Chondrocyte (in vitro differentiated cells): ENCODE measurements at regions not wholly inside any gene's neighbourhood (a gene's known extent, or its start where the extent isn't known, plus 50 kb on each side); places are given as distances from the start of the nearest gene placed in this dataset.

Experiments
- DNase-seq: peaks from one replicate; pipeline ENCODE4 v3.0.0; 2021; ENCODE audit warnings: mixed read lengths, low spot score
- H3K27ac Mint-ChIP-seq: one replicate; pipeline ENCODE4 v1.8.0; 2021; ENCODE audit warnings: mild to moderate bottlenecking, moderate library complexity, mixed read lengths; ENCODE audit not compliant: unreplicated experiment
- H3K27me3 Mint-ChIP-seq: 2 replicates; pipeline ENCODE4 v1.8.0; 2021; ENCODE audit warnings: low read depth, mixed read lengths
- H3K36me3 Mint-ChIP-seq: 2 replicates; pipeline ENCODE4 v1.8.0; 2021; ENCODE audit warnings: low read depth, mixed read lengths
- H3K4me1 Mint-ChIP-seq: 2 replicates; pipeline ENCODE4 v1.8.0; 2021; ENCODE audit warnings: low read depth, mild to moderate bottlenecking, mixed read lengths
- H3K4me3 Mint-ChIP-seq: one replicate; pipeline ENCODE4 v1.8.0; 2021; ENCODE audit warnings: mild to moderate bottlenecking, moderate library complexity, mixed read lengths; ENCODE audit not compliant: unreplicated experiment
- H3K9me3 Mint-ChIP-seq: 2 replicates; pipeline ENCODE4 v1.8.0; 2021; ENCODE audit warnings: low read depth, mixed read lengths
- TF ChIP-seq, protein P1 (sequence below): fragments of 200-600 bp; sonication (generic); IDR thresholded peaks from 2 replicates; pipeline ENCODE4 v1.5.0; 2021; ENCODE audit warnings: antibody characterized with exemption, mild to moderate bottlenecking, moderate library complexity

DNA sequence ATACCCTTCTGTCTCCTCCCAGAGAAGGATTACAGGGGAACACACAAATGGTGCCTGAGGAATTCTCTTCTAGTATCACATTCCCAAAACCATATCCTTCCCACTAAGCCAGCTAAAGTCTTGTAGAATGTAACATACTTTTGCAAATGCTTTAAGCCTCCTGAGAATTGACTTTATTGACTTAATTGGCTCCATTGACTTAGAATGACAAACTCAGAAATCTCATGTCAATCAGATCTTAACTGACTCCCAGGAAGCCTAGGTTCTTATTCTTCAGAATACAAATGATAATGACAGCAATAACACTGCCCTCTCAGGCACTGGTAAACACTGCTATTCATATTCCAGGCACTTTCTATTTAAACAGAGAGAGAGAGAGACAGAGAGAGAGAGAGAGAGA, 356.9 kb upstream of the PRKCQ start:
- peaks cover 7% of the 10 kb centered on the region for H3K9me3 Mint-ChIP-seq

GRCh38 chr10:6929148-6929830, 349.2 kb upstream of the PRKCQ start:
- H3K4me3 Mint-ChIP-seq, result no peak overlapping the region
- TF ChIP-seq, protein P1, sequence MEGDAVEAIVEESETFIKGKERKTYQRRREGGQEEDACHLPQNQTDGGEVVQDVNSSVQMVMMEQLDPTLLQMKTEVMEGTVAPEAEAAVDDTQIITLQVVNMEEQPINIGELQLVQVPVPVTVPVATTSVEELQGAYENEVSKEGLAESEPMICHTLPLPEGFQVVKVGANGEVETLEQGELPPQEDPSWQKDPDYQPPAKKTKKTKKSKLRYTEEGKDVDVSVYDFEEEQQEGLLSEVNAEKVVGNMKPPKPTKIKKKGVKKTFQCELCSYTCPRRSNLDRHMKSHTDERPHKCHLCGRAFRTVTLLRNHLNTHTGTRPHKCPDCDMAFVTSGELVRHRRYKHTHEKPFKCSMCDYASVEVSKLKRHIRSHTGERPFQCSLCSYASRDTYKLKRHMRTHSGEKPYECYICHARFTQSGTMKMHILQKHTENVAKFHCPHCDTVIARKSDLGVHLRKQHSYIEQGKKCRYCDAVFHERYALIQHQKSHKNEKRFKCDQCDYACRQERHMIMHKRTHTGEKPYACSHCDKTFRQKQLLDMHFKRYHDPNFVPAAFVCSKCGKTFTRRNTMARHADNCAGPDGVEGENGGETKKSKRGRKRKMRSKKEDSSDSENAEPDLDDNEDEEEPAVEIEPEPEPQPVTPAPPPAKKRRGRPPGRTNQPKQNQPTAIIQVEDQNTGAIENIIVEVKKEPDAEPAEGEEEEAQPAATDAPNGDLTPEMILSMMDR, result no peak
- peaks cover 44% of the 10 kb centered on the region for H3K4me1 Mint-ChIP-seq
- H3K9me3 Mint-ChIP-seq, result no peaks in the 10 kb centered on the region
- no peaks in the 10 kb centered on the region for H3K36me3 Mint-ChIP-seq
- DNase-seq, result no peak
- H3K27ac Mint-ChIP-seq, result no peak overlapping the region
- no peaks in the 10 kb centered on the region for H3K27me3 Mint-ChIP-seq

More for the DNA sequence above, 356.9 kb upstream of the PRKCQ start:
- Mint-ChIP-seq H3K4me3 (no peak overlapping the region), H3K27me3 (no peaks in the 10 kb centered on the region), H3K36me3 (no peaks in the 10 kb centered on the region), H3K27ac (no peak overlapping the region), H3K4me1 (peaks cover 4% of the 10 kb centered on the region)
- TF ChIP-seq, protein P1, result no peak
- DNase-seq, result no peak

DNA sequence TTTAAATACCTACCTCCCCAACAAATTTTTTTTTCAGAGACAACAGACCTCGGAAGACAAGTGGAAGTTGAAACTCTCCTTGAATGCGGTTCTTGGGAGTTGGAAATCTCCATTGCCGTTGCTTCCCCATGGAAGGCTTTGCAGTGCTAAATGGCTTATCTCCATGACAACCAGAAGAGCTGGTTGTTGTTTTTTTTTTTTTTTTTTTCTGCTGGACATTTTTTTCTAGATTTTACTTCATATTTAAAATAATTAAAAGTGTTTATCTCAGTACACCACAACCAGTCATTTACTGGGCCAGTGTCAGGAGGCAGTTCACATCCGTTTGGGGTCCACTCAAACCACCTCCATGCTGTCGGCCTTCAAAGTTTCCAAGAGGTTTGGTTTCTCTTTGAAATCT, 348.5 kb upstream of the PRKCQ start:
- H3K27ac Mint-ChIP-seq, result peak overlapping the region; percentile 82
- H3K4me1 Mint-ChIP-seq, result peaks cover 51% of the 10 kb centered on the region
- TF ChIP-seq, protein P1, result no peak
- DNase-seq, result no peak
- H3K4me3 Mint-ChIP-seq, result no peak overlapping the region
- H3K27me3 Mint-ChIP-seq, result no peaks in the 10 kb centered on the region
- no peaks in the 10 kb centered on the region for H3K9me3 Mint-ChIP-seq
- no peaks in the 10 kb centered on the region for H3K36me3 Mint-ChIP-seq

GRCh38 chr10:6926971-6927370, 346.9 kb upstream of the PRKCQ start:
- no peak overlapping the region for H3K4me3 Mint-ChIP-seq
- H3K4me1 Mint-ChIP-seq, result peaks cover 55% of the 10 kb centered on the region
- DNase-seq, result no peak
- TF ChIP-seq, protein P1, result no peak
- H3K27me3 Mint-ChIP-seq, result no peaks in the 10 kb centered on the region
- peak overlapping the region; percentile 34 for H3K27ac Mint-ChIP-seq
- no peaks in the 10 kb centered on the region for H3K36me3 Mint-ChIP-seq
- H3K9me3 Mint-ChIP-seq, result no peaks in the 10 kb centered on the region

DNA sequence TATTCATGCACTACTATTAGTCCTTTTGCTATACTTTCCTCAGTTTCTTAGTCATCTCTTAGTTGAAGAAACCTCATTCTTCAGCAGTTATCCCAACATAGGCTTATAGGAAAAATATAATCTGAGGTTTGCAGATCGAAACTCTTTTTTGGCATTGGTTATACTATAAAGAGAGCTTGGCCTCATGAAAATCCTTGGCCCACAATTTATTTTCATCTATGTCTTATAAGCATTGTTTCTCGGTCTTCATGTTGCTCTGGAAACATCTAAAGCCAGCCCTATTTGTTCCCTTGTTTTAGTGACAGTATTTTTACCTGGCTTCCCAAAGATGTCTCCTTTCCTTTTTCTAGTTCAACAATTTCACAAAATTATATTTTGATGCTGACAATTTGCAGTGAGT, 345.1 kb upstream of the PRKCQ start:
- no peak for DNase-seq
- Mint-ChIP-seq H3K36me3 (no peaks in the 10 kb centered on the region), H3K27ac (peak overlapping the region; percentile 65), H3K27me3 (no peaks in the 10 kb centered on the region), H3K9me3 (no peaks in the 10 kb centered on the region), H3K4me3 (no peak overlapping the region), H3K4me1 (peaks cover 56% of the 10 kb centered on the region)
- TF ChIP-seq, protein P1, result no peak
